Skeletal muscle tissue (tissue), 3 donors: ENCODE measurements at regions not wholly inside any gene's neighbourhood (a gene's known extent, or its start where the extent isn't known, plus 50 kb on each side); places are given as distances from the start of the nearest gene placed in this dataset.

ENCODE experiments used
- H3K27ac ChIP-seq: one replicate; pipeline ENCODE4 v1.7.0; 2013; ENCODE audit warnings: mild to moderate bottlenecking, low read depth, low read length, inconsistent platforms
- H3K27me3 ChIP-seq, 3 donors: one replicate each; pipeline ENCODE4 v1.7.0; 2013; ENCODE audit warnings: low read length in 3 of 3; ENCODE audit not compliant: control insufficient read depth in 3 of 3, insufficient read depth in 3 of 3
- H3K36me3 ChIP-seq, 3 donors: one replicate each; pipeline ENCODE4 v1.7.0; 2013; ENCODE audit warnings: low read length in 3 of 3; ENCODE audit not compliant: control insufficient read depth in 3 of 3, insufficient read depth in 3 of 3
- H3K4me1 ChIP-seq, 3 donors: one replicate each; pipeline ENCODE4 v1.7.0; 2013; ENCODE audit warnings: low read length in 3 of 3, mild to moderate bottlenecking in 3 of 3; ENCODE audit not compliant: control insufficient read depth in 3 of 3, insufficient read depth in 3 of 3
- H3K4me3 ChIP-seq, 3 donors: one replicate each; pipeline ENCODE4 v1.7.0; 2013; ENCODE audit warnings: low read length in 3 of 3
- H3K9ac ChIP-seq, 3 donors: one replicate each; pipeline ENCODE4 v1.7.0; 2013; ENCODE audit warnings: low read length in 3 of 3, mild to moderate bottlenecking in 3 of 3, moderate library complexity in 2 of 3, low read depth in 1 of 3
- H3K9me3 ChIP-seq, 3 donors: one replicate each; pipeline ENCODE4 v1.7.0; 2013; ENCODE audit warnings: low read length in 3 of 3; ENCODE audit not compliant: control insufficient read depth in 3 of 3
- donor health status: Osteomylitis.

- no peaks in the 10 kb centered on the region for H3K36me3 ChIP-seq
- no peaks in the 10 kb centered on the region for H3K27me3 ChIP-seq
- H3K27ac ChIP-seq, result no peak overlapping the region
- no peak overlapping the region for H3K4me3 ChIP-seq
- no peak overlapping the region for H3K9ac ChIP-seq
- no peaks in the 10 kb centered on the region for H3K9me3 ChIP-seq
- no peaks in the 10 kb centered on the region for H3K4me1 ChIP-seq
Observed at GRCh38 chr10:9215121-9215520, 1160.6 kb downstream of the GATA3 start.

- Histone ChIP-seq H3K9me3 (no peaks in the 10 kb centered on the region), H3K36me3 (no peaks in the 10 kb centered on the region), H3K4me3 (no peak overlapping the region)
Observed at GRCh38 chr10:9219860-9220259, 1165.4 kb downstream of the GATA3 start.

GRCh38 chr10:9222917-9223316 is 1168.4 kb downstream of the GATA3 start:
- Histone ChIP-seq H3K36me3 (no peaks in the 10 kb centered on the region), H3K4me3 (no peak overlapping the region), H3K9ac (no peak overlapping the region), H3K27ac (no peak overlapping the region), H3K9me3 (no peaks in the 10 kb centered on the region), H3K4me1 (no peaks in the 10 kb centered on the region), H3K27me3 (no peaks in the 10 kb centered on the region)

More at GRCh38 chr10:9219860-9220259, 1165.4 kb downstream of the GATA3 start:
- no peaks in the 10 kb centered on the region for H3K27me3 ChIP-seq
- H3K9ac ChIP-seq, result no peak overlapping the region
- no peak overlapping the region for H3K27ac ChIP-seq
- no peaks in the 10 kb centered on the region for H3K4me1 ChIP-seq

GRCh38 chr10:9227679-9228365 is 1173.3 kb downstream of the GATA3 start:
- no peak overlapping the region for H3K4me3 ChIP-seq
- H3K36me3 ChIP-seq, result no peaks in the 10 kb centered on the region
- peaks cover 2 to 5% (median 3%) of the 10 kb centered on the region in 3 donors for H3K27me3 ChIP-seq
- H3K4me1 ChIP-seq, result no peaks in the 10 kb centered on the region
- H3K9ac ChIP-seq, result no peak overlapping the region
- H3K27ac ChIP-seq, result no peak overlapping the region
- no peaks in the 10 kb centered on the region for H3K9me3 ChIP-seq

- Histone ChIP-seq H3K9me3 (no peaks in the 10 kb centered on the region), H3K36me3 (no peaks in the 10 kb centered on the region), H3K4me3 (no peak overlapping the region), H3K27me3 (peaks cover 2 to 5% (median 3%) of the 10 kb centered on the region in 3 donors), H3K9ac (no peak overlapping the region), H3K4me1 (no peaks in the 10 kb centered on the region), H3K27ac (no peak overlapping the region)
Observed at GRCh38 chr10:9228771-9229170, 1174.3 kb downstream of the GATA3 start.

GRCh38 chr10:9229702-9230244 is 1175.3 kb downstream of the GATA3 start:
- Histone ChIP-seq H3K27me3 (peaks cover 2 to 5% (median 3%) of the 10 kb centered on the region in 3 donors), H3K4me3 (no peak overlapping the region), H3K9me3 (no peaks in the 10 kb centered on the region), H3K4me1 (no peaks in the 10 kb centered on the region), H3K36me3 (no peaks in the 10 kb centered on the region), H3K27ac (no peak overlapping the region), H3K9ac (no peak overlapping the region)

GRCh38 chr10:9230625-9231024 is 1176.1 kb downstream of the GATA3 start:
- Histone ChIP-seq H3K27ac (no peak overlapping the region), H3K36me3 (no peaks in the 10 kb centered on the region), H3K4me3 (no peak overlapping the region), H3K27me3 (peaks cover 2 to 5% (median 3%) of the 10 kb centered on the region in 3 donors), H3K9me3 (no peaks in the 10 kb centered on the region), H3K4me1 (no peaks in the 10 kb centered on the region), H3K9ac (no peak overlapping the region)

GRCh38 chr10:9234191-9234590 is 1179.7 kb downstream of the GATA3 start:
- H3K9me3 ChIP-seq, result no peaks in the 10 kb centered on the region
- peaks cover 2 to 5% (median 3%) of the 10 kb centered on the region in 3 donors for H3K27me3 ChIP-seq
- H3K4me3 ChIP-seq, result no peak overlapping the region
- H3K27ac ChIP-seq, result no peak overlapping the region
- H3K4me1 ChIP-seq, result no peaks in the 10 kb centered on the region
- no peaks in the 10 kb centered on the region for H3K36me3 ChIP-seq
- H3K9ac ChIP-seq, result no peak overlapping the region

GRCh38 chr10:9238041-9238440 is 1183.6 kb downstream of the GATA3 start:
- no peaks in the 10 kb centered on the region for H3K4me1 ChIP-seq
- H3K4me3 ChIP-seq, result no peak overlapping the region
- no peak overlapping the region for H3K9ac ChIP-seq
- no peaks in the 10 kb centered on the region for H3K9me3 ChIP-seq
- H3K27ac ChIP-seq, result no peak overlapping the region
- no peaks in the 10 kb centered on the region for H3K36me3 ChIP-seq
- H3K27me3 ChIP-seq, result no peaks in the 10 kb centered on the region

- no peak overlapping the region for H3K9ac ChIP-seq
- H3K4me1 ChIP-seq, result peaks cover 0 to 7% (median 5%) of the 10 kb centered on the region in 3 donors
- no peak overlapping the region for H3K27ac ChIP-seq
Observed at GRCh38 chr10:9239298-9239697, 1184.8 kb downstream of the GATA3 start.

More at GRCh38 chr10:9239298-9239697, 1184.8 kb downstream of the GATA3 start:
- no peaks in the 10 kb centered on the region for H3K36me3 ChIP-seq
- no peaks in the 10 kb centered on the region for H3K27me3 ChIP-seq
- H3K4me3 ChIP-seq, result no peak overlapping the region
- no peaks in the 10 kb centered on the region for H3K9me3 ChIP-seq
